Prostate gland (tissue), 2 donors: ENCODE measurements at regions not wholly inside any gene's neighbourhood (a gene's known extent, or its start where the extent isn't known, plus 50 kb on each side); places are given as distances from the start of the nearest gene placed in this dataset.

Experiments used
- DNase-seq: peaks from one replicate; pipeline ENCODE4 v3.0.0-alpha.2; 2019; ENCODE audit warnings: low spot score
- H3K27ac ChIP-seq, 2 donors: fragments of 200-600 bp; sonication (generic); 2 replicates each; pipeline ENCODE4 v1.5.1; 2017 to 2019
- H3K27me3 ChIP-seq: fragments of 200-600 bp; sonication (generic); replicated peaks from 2 replicates; pipeline ENCODE4 v1.5.1; 2019; ENCODE audit not compliant: insufficient read depth
- H3K36me3 ChIP-seq, 2 donors: fragments of 200-600 bp; sonication (generic); 1 replicate in 1 of 2; 2 replicates in 1 of 2; pipeline versions ENCODE4 v1.5.1 to v1.8.1; 2017 to 2019
- H3K4me1 ChIP-seq: fragments of 200-600 bp; sonication (generic); replicated peaks from 2 replicates; pipeline ENCODE4 v1.5.1; 2019
- H3K4me3 ChIP-seq, 2 donors: fragments of 200-600 bp; sonication (generic); 2 replicates each; pipeline ENCODE4 v1.5.1; 2017 to 2019
- H3K9me3 ChIP-seq: fragments of 200-600 bp; sonication (generic); 2 replicates; pipeline ENCODE4 v1.5.1; 2017
- CTCF ChIP-seq, 4 experiments: fragments of 200-600 bp in 2 of 4; fragments of 450-650 bp in 2 of 4; sonication (generic) in 2 of 4; IDR thresholded peaks; 1 replicate in 3 of 4; 2 replicates in 1 of 4; pipeline ENCODE4 v1.5.1; 2016 to 2019; ENCODE audit warnings: antibody characterized with exemption in 4 of 4, mild to moderate bottlenecking in 2 of 4, moderate library complexity in 2 of 4
- POLR2A ChIP-seq: fragments of 450-650 bp; IDR thresholded peaks from one replicate; pipeline ENCODE4 v1.6.1; 2016; ENCODE audit warnings: antibody characterized with exemption, mild to moderate bottlenecking
- POLR2AphosphoS5 ChIP-seq: sonication (generic); formaldehyde crosslinking; IDR thresholded peaks from one replicate; pipeline ENCODE4 v1.6.1; 2017; ENCODE audit warnings: antibody characterized with exemption
- WGBS: methylation state at CpG from one replicate; pipeline ENCODE4 v1.1.5; 2018; 5-methylcytosine and 5-hydroxymethylcytosine counted together
- intact Hi-C: fragments of 100-400 bp; cut with DNase I; formaldehyde crosslinking; loops from one replicate; pipeline ENCODE4 v1.14.2; 2022

- TF ChIP-seq POLR2A: no peak
- no peak for TF ChIP-seq CTCF (IDR thresholded peaks at IDR 0.05)
- no peak for TF ChIP-seq POLR2AphosphoS5
- H3K9me3 ChIP-seq: no peaks in the 10 kb centered on the region
- intact Hi-C loops: loop anchor here (10.0 kb wide), 2 partner anchors 136 to 1516 kb away; partner anchors contain the start of gene EGLN3
Observed at GRCh38 chr14:34090451-34090850, 139.6 kb upstream of the EGLN3 start.

GRCh38 chr14:34088914-34089313 is 138.0 kb upstream of the EGLN3 start:
- no peak overlapping the region for H3K4me3 ChIP-seq
- WGBS: 64% methylated on average over 2 of the region's 2 CpGs
- peaks cover 3% of the 10 kb centered on the region for H3K4me1 ChIP-seq
- TF ChIP-seq POLR2AphosphoS5: no peak
- no peak for TF ChIP-seq CTCF (IDR thresholded peaks at IDR 0.05)
- no peak for TF ChIP-seq POLR2A
- H3K36me3 ChIP-seq: no peaks in the 10 kb centered on the region
- no peaks in the 10 kb centered on the region for H3K9me3 ChIP-seq
- H3K27ac ChIP-seq: no peak overlapping the region
- H3K27me3 ChIP-seq: no peaks in the 10 kb centered on the region
- intact Hi-C loops: no loop called here
- no peak for DNase-seq

More at GRCh38 chr14:34090451-34090850, 139.6 kb upstream of the EGLN3 start:
- Histone ChIP-seq H3K27me3 (no peaks in the 10 kb centered on the region), H3K36me3 (no peaks in the 10 kb centered on the region), H3K4me1 (no peaks in the 10 kb centered on the region), H3K27ac (no peak overlapping the region), H3K4me3 (no peak overlapping the region)
- no peak for DNase-seq

GRCh38 chr14:34087571-34087970 is 136.7 kb upstream of the EGLN3 start:
- no peaks in the 10 kb centered on the region for H3K36me3 ChIP-seq
- H3K27me3 ChIP-seq: no peaks in the 10 kb centered on the region
- 95% methylated on average over 3 of the region's 3 CpGs for WGBS
- H3K4me3 ChIP-seq: no peak overlapping the region
- TF ChIP-seq POLR2AphosphoS5 (no peak), CTCF (IDR thresholded peaks at IDR 0.05) (no peak), POLR2A (no peak)
- H3K27ac ChIP-seq: no peak overlapping the region
- intact Hi-C loops: no loop called here
- H3K4me1 ChIP-seq: peaks cover 3% of the 10 kb centered on the region
- DNase-seq: no peak
- H3K9me3 ChIP-seq: no peaks in the 10 kb centered on the region

GRCh38 chr14:34086223-34086757 is 135.4 kb upstream of the EGLN3 start:
- no peak overlapping the region for H3K4me3 ChIP-seq
- H3K27me3 ChIP-seq: no peaks in the 10 kb centered on the region
- 92% methylated on average over 2 of the region's 2 CpGs for WGBS
- intact Hi-C loops: no loop called here
- H3K27ac ChIP-seq: no peak overlapping the region
- no peaks in the 10 kb centered on the region for H3K36me3 ChIP-seq
- H3K4me1 ChIP-seq: peaks cover 7% of the 10 kb centered on the region
- no peaks in the 10 kb centered on the region for H3K9me3 ChIP-seq
- DNase-seq: no peak
- TF ChIP-seq POLR2A: no peak
- no peak for TF ChIP-seq POLR2AphosphoS5
- no peak for TF ChIP-seq CTCF (IDR thresholded peaks at IDR 0.05)

- intact Hi-C loops: no loop called here
- no peak for DNase-seq
- peaks cover 7% of the 10 kb centered on the region for H3K4me1 ChIP-seq
- no peaks in the 10 kb centered on the region for H3K9me3 ChIP-seq
- TF ChIP-seq POLR2AphosphoS5 (no peak), CTCF (IDR thresholded peaks at IDR 0.05) (no peak), POLR2A (no peak)
- no peak overlapping the region for H3K27ac ChIP-seq
- H3K27me3 ChIP-seq: no peaks in the 10 kb centered on the region
- 91% methylated on average over 1 of the region's 1 CpG for WGBS
- H3K36me3 ChIP-seq: no peaks in the 10 kb centered on the region
- H3K4me3 ChIP-seq: no peak overlapping the region
Observed at GRCh38 chr14:34085695-34086094, 134.8 kb upstream of the EGLN3 start.
